IMR-90 (cell line): ENCODE measurements at regions not wholly inside any gene's neighbourhood (a gene's known extent, or its start where the extent isn't known, plus 50 kb on each side); places are given as distances from the start of the nearest gene placed in this dataset.

Experiments used
- ATAC-seq: fragments of 200-7000 bp; cut with Tn5 transposase; 2 replicates; pipeline ENCODE4 v1.9.1; 2020; ENCODE audit warnings: low read depth, mild to moderate bottlenecking, moderate library complexity
- BruUV-seq: library from RNA; stranded (reverse); fragments of 400-500 nt; replicated peaks from 2 replicates; lab custom pipeline; 2021; lab: Mats Ljungman, UMichigan
- CTCF ChIA-PET: fragments of 300-600 bp; formaldehyde crosslinking; extraction: SDS; loops from one replicate; lab custom pipeline; 2021; ENCODE audit warnings: antibody characterized with exemption; lab: Yijun Ruan, JAX
- POLR2A ChIA-PET: fragments of 300-600 bp; sonication (Branson Sonifier 250); formaldehyde crosslinking; loops from one replicate; lab custom pipeline; 2022; ENCODE audit warnings: antibody characterized with exemption; ENCODE audit not compliant: unreplicated experiment; lab: Charles Lee
- DNase-seq: peaks from one replicate; pipeline ENCODE4 v3.0.0; 2013
- H2AFZ ChIP-seq: replicated peaks from 2 replicates; pipeline ENCODE3; 2013; ENCODE audit warnings: low read length, mild to moderate bottlenecking; ENCODE audit not compliant: poor library complexity
- H2AK5ac ChIP-seq: 2 replicates; pipeline ENCODE4 v1.6.1; 2013; ENCODE audit warnings: low read depth, low read length, inconsistent platforms
- H2AK9ac ChIP-seq: replicated peaks from 2 replicates; pipeline ENCODE3; 2013; ENCODE audit warnings: mild to moderate bottlenecking, low read depth, low read length, moderate library complexity; ENCODE audit not compliant: poor library complexity
- H2BK120ac ChIP-seq: 2 replicates; pipeline ENCODE4 v1.6.1; 2013; ENCODE audit warnings: low read depth, low read length, inconsistent platforms
- H2BK15ac ChIP-seq: 3 replicates; pipeline ENCODE4 v1.6.1; 2013; ENCODE audit warnings: low read depth, low read length, inconsistent platforms
- H2BK20ac ChIP-seq: 2 replicates; pipeline ENCODE4 v1.6.1; 2013; ENCODE audit warnings: low read depth, mild to moderate bottlenecking, inconsistent platforms, low read length, moderate library complexity
- H2BK5ac ChIP-seq: 2 replicates; pipeline ENCODE4 v1.6.1; 2013; ENCODE audit warnings: mild to moderate bottlenecking, low read depth, low read length, inconsistent platforms; ENCODE audit not compliant: poor library complexity, severe bottlenecking
- H3K14ac ChIP-seq: replicated peaks from 2 replicates; pipeline ENCODE4 v1.6.1; 2013; ENCODE audit warnings: low read depth, low read length, inconsistent platforms
- H3K18ac ChIP-seq: 2 replicates; pipeline ENCODE4 v1.6.1; 2013; ENCODE audit warnings: low read depth, low read length, control low read depth
- H3K23ac ChIP-seq: 2 replicates; pipeline ENCODE4 v1.6.1; 2013; ENCODE audit warnings: low read depth, low read length, inconsistent platforms
- H3K27ac ChIP-seq: 2 replicates; pipeline ENCODE4 v1.5.1; 2013; ENCODE audit warnings: mild to moderate bottlenecking, control low read depth, low read length; ENCODE audit not compliant: insufficient read depth
- H3K27me3 ChIP-seq: 2 replicates; pipeline ENCODE4 v1.6.1; 2013; ENCODE audit warnings: low read length; ENCODE audit not compliant: control insufficient read depth, insufficient read depth
- H3K36me3 ChIP-seq: 2 replicates; pipeline ENCODE4 v1.6.1; 2013; ENCODE audit warnings: low read length, mixed read lengths; ENCODE audit not compliant: control insufficient read depth, insufficient read depth
- H3K4ac ChIP-seq: 2 replicates; pipeline ENCODE4 v1.6.1; 2013; ENCODE audit warnings: low read depth, low read length, inconsistent platforms
- H3K4me1 ChIP-seq: 2 replicates; pipeline ENCODE4 v1.6.1; 2013; ENCODE audit warnings: low read length, mixed read lengths; ENCODE audit not compliant: control insufficient read depth, insufficient read depth
- H3K4me2 ChIP-seq: 2 replicates; pipeline ENCODE4 v1.6.1; 2013; ENCODE audit warnings: low read depth, mild to moderate bottlenecking, control low read depth, low read length, moderate library complexity
- H3K4me3 ChIP-seq: 2 replicates; pipeline ENCODE4 v1.5.1; 2013; ENCODE audit warnings: low read depth, mild to moderate bottlenecking, control low read depth, low read length, moderate library complexity; ENCODE audit not compliant: insufficient read depth
- H3K56ac ChIP-seq: 2 replicates; pipeline ENCODE4 v1.6.1; 2013; ENCODE audit warnings: low read length, inconsistent platforms; ENCODE audit not compliant: insufficient read depth; ENCODE audit errors: extremely low read depth
- H3K79me1 ChIP-seq, 2 experiments: 2 replicates each; pipeline ENCODE4 v1.6.1; 2013; ENCODE audit warnings: low read length in 2 of 2, inconsistent platforms in 1 of 2, low read depth in 1 of 2
- H3K9ac ChIP-seq: 2 replicates; pipeline ENCODE4 v1.6.1; 2013; ENCODE audit warnings: low read depth, low read length, control low read depth
- H3K9me1 ChIP-seq: 2 replicates; pipeline ENCODE4 v1.6.1; 2013; ENCODE audit warnings: low read length, inconsistent platforms; ENCODE audit not compliant: insufficient read depth
- H3K9me3 ChIP-seq: 2 replicates; pipeline ENCODE4 v1.6.1; 2013; ENCODE audit warnings: low read length; ENCODE audit not compliant: control insufficient read depth, insufficient read depth
- H4K20me1 ChIP-seq: 2 replicates; pipeline ENCODE4 v1.6.1; 2013; ENCODE audit warnings: low read length, inconsistent platforms; ENCODE audit not compliant: insufficient read depth
- H4K5ac ChIP-seq: 2 replicates; pipeline ENCODE4 v1.6.1; 2013; ENCODE audit warnings: mild to moderate bottlenecking, low read depth, low read length, control low read depth
- H4K8ac ChIP-seq, 2 experiments: 2 replicates each; pipeline ENCODE4 v1.6.1; 2013; ENCODE audit warnings: low read depth in 2 of 2, low read length in 2 of 2, control low read depth in 1 of 2, inconsistent platforms in 1 of 2
- H4K91ac ChIP-seq: 2 replicates; pipeline ENCODE4 v1.6.1; 2013; ENCODE audit warnings: low read depth, low read length, inconsistent platforms; ENCODE audit not compliant: insufficient read depth
- BHLHE40 ChIP-seq: fragments of 150-350 bp; IDR thresholded peaks from 2 replicates; pipeline ENCODE4 v1.6.1; 2016; ENCODE audit warnings: mild to moderate bottlenecking, low read depth, low read length
- CEBPB ChIP-seq: IDR thresholded peaks from 2 replicates; pipeline ENCODE4 v1.6.1; 2012; ENCODE audit warnings: low read depth, low read length, improper control_type of control experiment
- CHD1 ChIP-seq: IDR thresholded peaks from 2 replicates; pipeline ENCODE4 v1.6.1; 2012; ENCODE audit warnings: low read depth, low read length, improper control_type of control experiment
- CTCF ChIP-seq: conservative IDR thresholded peaks from 2 replicates; pipeline ENCODE4 v1.5.1; 2012; ENCODE audit warnings: mild to moderate bottlenecking, low read depth, low read length, improper control_type of control experiment
- FOS ChIP-seq: fragments of 150-350 bp; IDR thresholded peaks from 2 replicates; pipeline ENCODE4 v1.6.1; 2016; ENCODE audit warnings: low read depth, low read length
- MAFK ChIP-seq: IDR thresholded peaks from 2 replicates; pipeline ENCODE4 v1.6.1; 2012; ENCODE audit warnings: low read depth, low read length, improper control_type of control experiment
- MAZ ChIP-seq: IDR thresholded peaks from 2 replicates; pipeline ENCODE4 v1.6.1; 2012; ENCODE audit warnings: low read depth, mild to moderate bottlenecking, low read length, improper control_type of control experiment, moderate library complexity, borderline replicate concordance
- MXI1 ChIP-seq: IDR thresholded peaks from 2 replicates; pipeline ENCODE4 v1.6.1; 2012; ENCODE audit warnings: low read depth, mild to moderate bottlenecking, low read length, moderate library complexity, borderline replicate concordance
- NFE2L2 ChIP-seq: fragments of 150-350 bp; IDR thresholded peaks from 2 replicates; pipeline ENCODE4 v1.6.1; 2016; ENCODE audit warnings: low read depth, mild to moderate bottlenecking, low read length
- POLR2A ChIP-seq: IDR thresholded peaks from 2 replicates; pipeline ENCODE4 v1.6.1; 2012; ENCODE audit warnings: mild to moderate bottlenecking, low read depth, low read length
- RAD21 ChIP-seq: IDR thresholded peaks from 2 replicates; pipeline ENCODE4 v1.6.1; 2012; ENCODE audit warnings: low read length, improper control_type of control experiment
- RCOR1 ChIP-seq: IDR thresholded peaks from 2 replicates; pipeline ENCODE4 v1.6.1; 2012; ENCODE audit warnings: mild to moderate bottlenecking, low read length, improper control_type of control experiment; ENCODE audit not compliant: insufficient replicate concordance
- RFX5 ChIP-seq: IDR thresholded peaks from 2 replicates; pipeline ENCODE4 v1.8.0; 2012; ENCODE audit warnings: low read depth, mild to moderate bottlenecking, low read length, moderate library complexity
- SMC3 ChIP-seq: fragments of 150-350 bp; IDR thresholded peaks from 2 replicates; pipeline ENCODE4 v1.6.1; 2016; ENCODE audit warnings: low read depth, mild to moderate bottlenecking, antibody characterized with exemption, low read length, moderate library complexity
- USF2 ChIP-seq: fragments of 150-350 bp; IDR thresholded peaks from 2 replicates; pipeline ENCODE4 v1.6.1; 2017; ENCODE audit warnings: mild to moderate bottlenecking, antibody characterized with exemption, low read length, low read depth
- WGBS, 2 experiments: methylation state at CpG; one replicate each; pipeline versions ENCODE4 v1.1.5 to v1.1.7; 2013; ENCODE audit warnings: missing lambda C conversion rate in 2 of 2; ENCODE audit not compliant: insufficient read length in 1 of 2; ENCODE audit errors: extremely low coverage in 2 of 2; 5-methylcytosine and 5-hydroxymethylcytosine counted together
- dilution Hi-C: fragments of 300-500 bp; cut with HindIII; formaldehyde crosslinking; loops from one replicate; pipeline ENCODE4 v1.14.3; 2018; ENCODE audit warnings: low sequenced_read_pairs; ENCODE audit not compliant: unreplicated experiment
- in situ Hi-C: fragments of 300-500 bp; cut with MboI; formaldehyde crosslinking; loops from 3 replicates; pipeline ENCODE4 v1.14.3; 2019; ENCODE audit warnings: low sequenced_read_pairs, inconsistent platforms, mixed read lengths
- intact Hi-C: fragments of 100-400 bp; cut with micrococcal nuclease; formaldehyde crosslinking; loops from 2 replicates; pipeline ENCODE4 v1.10.0; 2022
- TF ChIP-seq, protein P1 (sequence below): fragments of 150-350 bp; IDR thresholded peaks from 2 replicates; pipeline ENCODE4 v1.6.1; 2016; ENCODE audit warnings: low read depth, mild to moderate bottlenecking, low read length, moderate library complexity, borderline replicate concordance

GRCh38 chr2:173550143-173550542, 195.5 kb downstream of the CDCA7 start:
- no peak overlapping the region for H2BK15ac ChIP-seq
- intact Hi-C loops = no loop called here
- no peak overlapping the region for H3K56ac ChIP-seq

More at GRCh38 chr2:173550143-173550542, 195.5 kb downstream of the CDCA7 start:
- Histone ChIP-seq H3K4me3 (no peak overlapping the region), H2BK120ac (no peak overlapping the region), H4K20me1 (no peaks in the 10 kb centered on the region), H3K36me3 (no peaks in the 10 kb centered on the region), H2AK5ac (no peak overlapping the region), H2AFZ (no peak overlapping the region), H2AK9ac (no peak overlapping the region), H3K9ac (no peak overlapping the region), H3K27ac (no peak overlapping the region), H3K23ac (no peak overlapping the region), H3K4me1 (no peaks in the 10 kb centered on the region), H2BK5ac (no peak overlapping the region), H4K91ac (no peak overlapping the region), H4K5ac (no peak overlapping the region), H3K14ac (no peak overlapping the region), H3K79me1 (no peaks in the 10 kb centered on the region), H3K4ac (no peak overlapping the region), H3K27me3 (peaks cover 27% of the 10 kb centered on the region), H3K9me1 (no peaks in the 10 kb centered on the region), H3K4me2 (no peak overlapping the region), H4K8ac (no peak overlapping the region), H3K9me3 (peaks cover 2% of the 10 kb centered on the region; the same call in 1 of the 2 replicates), H2BK20ac (no peak overlapping the region), H3K18ac (no peak overlapping the region)
- ATAC-seq (peak; percentile 60), DNase-seq (peak; percentile 47)
- in situ Hi-C loops = no loop called here
- POLR2A ChIA-PET = no interaction called here
- no CpG with 5 or more reads among the region's 1 CpG for WGBS, 2 experiments
- CTCF ChIA-PET = no interaction called here
- no TSS peak for BruUV-seq
- dilution Hi-C loops = no loop called here
- TF ChIP-seq CEBPB = no peak
- TF ChIP-seq MAFK = no peak
- no peak for TF ChIP-seq USF2
- no peak for TF ChIP-seq BHLHE40
- no peak for TF ChIP-seq RCOR1
- TF ChIP-seq CHD1 = no peak
- TF ChIP-seq, protein P1, sequence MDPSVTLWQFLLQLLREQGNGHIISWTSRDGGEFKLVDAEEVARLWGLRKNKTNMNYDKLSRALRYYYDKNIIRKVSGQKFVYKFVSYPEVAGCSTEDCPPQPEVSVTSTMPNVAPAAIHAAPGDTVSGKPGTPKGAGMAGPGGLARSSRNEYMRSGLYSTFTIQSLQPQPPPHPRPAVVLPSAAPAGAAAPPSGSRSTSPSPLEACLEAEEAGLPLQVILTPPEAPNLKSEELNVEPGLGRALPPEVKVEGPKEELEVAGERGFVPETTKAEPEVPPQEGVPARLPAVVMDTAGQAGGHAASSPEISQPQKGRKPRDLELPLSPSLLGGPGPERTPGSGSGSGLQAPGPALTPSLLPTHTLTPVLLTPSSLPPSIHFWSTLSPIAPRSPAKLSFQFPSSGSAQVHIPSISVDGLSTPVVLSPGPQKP = no peak
- no peak for TF ChIP-seq FOS
- no peak for TF ChIP-seq RAD21
- TF ChIP-seq SMC3 = no peak
- no peak for TF ChIP-seq CTCF
- no peak for TF ChIP-seq MXI1
- no peak for TF ChIP-seq NFE2L2
- no peak for TF ChIP-seq RFX5
- TF ChIP-seq POLR2A = no peak
- no peak for TF ChIP-seq MAZ
